ENCODE measurements at regions not wholly inside any gene's neighbourhood (a gene's known extent, or its start where the extent isn't known, plus 50 kb on each side); places are given as distances from the start of the nearest gene placed in this dataset.

DNA sequence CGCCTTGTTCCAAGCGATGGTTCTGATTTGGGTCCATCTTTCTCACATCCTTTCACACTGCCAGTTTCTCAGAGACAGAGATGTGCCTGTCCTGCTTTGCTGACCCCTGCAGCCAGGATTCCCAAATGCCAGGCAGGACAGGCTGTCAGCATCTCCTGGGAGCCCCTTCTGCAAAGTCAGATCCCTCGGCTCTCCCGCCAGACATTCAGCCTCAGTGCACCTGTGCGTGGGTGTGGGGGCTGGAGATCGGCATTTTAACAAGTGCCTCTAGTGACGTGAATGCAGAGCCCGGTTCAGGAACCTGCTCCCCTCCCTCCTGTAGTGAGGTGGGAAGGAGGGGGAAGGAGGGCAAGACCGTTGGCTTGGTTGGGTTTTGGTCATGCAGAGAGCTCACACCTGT lies 108.9 kb upstream of the FGF3 start:
- Histone ChIP-seq H4K20me1 (replicated peaks in 1 of 2; ENCODE audit: control insufficient read depth in 1 of 2, insufficient read depth in 2 of 2, low read length in 2 of 2) (peaks cover 0 to 2% of the 10 kb centered on the region in 2 experiments), H4K91ac (replicated peaks; ENCODE audit: insufficient read length, low read length) (no peak overlapping the region), H2BK12ac (ENCODE audit: low read depth, low read length) (no peak overlapping the region), H2BK120ac (replicated peaks; ENCODE audit: low read depth, low read length) (no peak overlapping the region), H2BK5ac (ENCODE audit: low read depth, low read length) (no peak overlapping the region), H3K23me2 (ENCODE audit: low read depth, low read length) (peaks cover 6% of the 10 kb centered on the region; the same call in 1 of the 2 replicates), H3K56ac (replicated peaks; ENCODE audit: insufficient read length, low read depth, low read length) (no peak overlapping the region), H3K9ac (replicated peaks in 1 of 4; ENCODE audit: extremely low read depth in 1 of 4, low read depth in 3 of 4, low read length in 3 of 4) (no peak overlapping the region), H2AFZ (ENCODE audit: low read length) (no peak overlapping the region), H3K18ac (ENCODE audit: extremely low read depth, low read length) (no peak overlapping the region), H3K23ac (ENCODE audit: insufficient read length) (no peak overlapping the region), H3K9me3 (ENCODE audit: insufficient read depth in 2 of 2, low read depth in 1 of 2, low read length in 1 of 2) (0 out of 4 replicates have a peak, but pooled peaks cover 0 to 2% of the 10 kb centered on the region in 2 experiments), H3K36me3 (ENCODE audit: control insufficient read depth in 2 of 4, insufficient read depth in 4 of 4, low read length in 3 of 4) (no peaks in the 10 kb centered on the region), H3K4me3 (ENCODE audit: extremely low read depth in 1 of 4, insufficient read depth in 2 of 4, low read depth in 3 of 4, low read length in 4 of 4) (no peak overlapping the region), H2BK20ac (ENCODE audit: low read length) (no peak overlapping the region), H3K27me3 (replicated peaks in 1 of 4; ENCODE audit: control insufficient read depth in 3 of 4, extremely low read depth in 1 of 4, insufficient read depth in 3 of 4, low read length in 3 of 4) (peaks cover 0 to 9% (median 2%) of the 10 kb centered on the region in 4 experiments; a peak in 2 of 7 replicates), H3K4ac (replicated peaks; ENCODE audit: insufficient read length, low read depth, low read length) (no peak overlapping the region), H3K4me1 (replicated peaks in 1 of 4; ENCODE audit: control insufficient read depth in 3 of 4, insufficient read depth in 4 of 4, low read length in 3 of 4) (peaks cover 0 to 5% (median 4%) of the 10 kb centered on the region in 4 experiments; a peak in 5 of 7 replicates), H2BK15ac (ENCODE audit: low read length) (no peak overlapping the region), H3K4me2 (ENCODE audit: insufficient read depth in 1 of 2, low read depth in 2 of 2, low read length in 2 of 2) (no peak overlapping the region), H3K79me2 (ENCODE audit: control insufficient read depth in 1 of 2, insufficient read depth in 2 of 2, low read length in 2 of 2) (no peaks in the 10 kb centered on the region), H3K27ac (ENCODE audit: low read depth, low read length) (no peak overlapping the region), H4K8ac (ENCODE audit: extremely low read depth, insufficient read depth, low read length) (no peak overlapping the region), H4K5ac (ENCODE audit: insufficient read length, low read depth, low read length) (no peak overlapping the region), H3K14ac (ENCODE audit: insufficient read length) (no peak overlapping the region), H3K79me1 (ENCODE audit: low read depth, low read length) (no peaks in the 10 kb centered on the region), H2AK5ac (ENCODE audit: low read depth, low read length) (no peak overlapping the region)
- ChIA-PET POLR2A (ENCODE audit: partially characterized antibody) (interaction anchor here (1.5 kb wide), 1 partner anchor 11 kb away, joined by 3 read pairs; no protein-coding TSS in a partner anchor), CTCF (ENCODE audit: partially characterized antibody) (interaction anchor here (0.6 to 4.3 kb wide), 10 partner anchors 9 to 247 kb away, joined by 3 to 27 read pairs (median 6); no protein-coding TSS in a partner anchor)
- WGBS, 2 experiments (ENCODE audit: extremely low coverage in 1 of 2, insufficient coverage in 1 of 2, insufficient read length in 1 of 2, insufficient replicate concordance in 2 of 2, low coverage in 1 of 2, low lambda C conversion rate in 2 of 2, missing lambda C conversion rate in 1 of 2) = 84% methylated on average over 9 of the region's 9 CpGs; no CpG with 5 or more reads in 1 of the 2 experiments
- FAIRE-seq = no peak
- no peak for DNase-seq (ENCODE audit: low read depth in 1 of 2, low spot score in 2 of 2)
- TF ChIP-seq CTBP2 (IDR thresholded peaks at IDR 0.05; ENCODE audit: borderline replicate concordance, insufficient read depth, insufficient read length, low read length) (no peak), RFX5 (IDR thresholded peaks at IDR 0.05; ENCODE audit: borderline replicate concordance, low read depth, low read length) (no peak), SIN3A (conservative IDR thresholded peaks at IDR 0.05 in 1 of 2, IDR thresholded peaks at IDR 0.05 in 1 of 2; ENCODE audit: low read depth in 1 of 2, low read length in 2 of 2) (no peak), SRF (IDR thresholded peaks at IDR 0.05; ENCODE audit: low read depth, low read length) (no peak), SAP30 (IDR thresholded peaks at IDR 0.05; ENCODE audit: insufficient read depth, insufficient replicate concordance, low read length) (no peak)
- TF ChIP-seq, protein P1, sequence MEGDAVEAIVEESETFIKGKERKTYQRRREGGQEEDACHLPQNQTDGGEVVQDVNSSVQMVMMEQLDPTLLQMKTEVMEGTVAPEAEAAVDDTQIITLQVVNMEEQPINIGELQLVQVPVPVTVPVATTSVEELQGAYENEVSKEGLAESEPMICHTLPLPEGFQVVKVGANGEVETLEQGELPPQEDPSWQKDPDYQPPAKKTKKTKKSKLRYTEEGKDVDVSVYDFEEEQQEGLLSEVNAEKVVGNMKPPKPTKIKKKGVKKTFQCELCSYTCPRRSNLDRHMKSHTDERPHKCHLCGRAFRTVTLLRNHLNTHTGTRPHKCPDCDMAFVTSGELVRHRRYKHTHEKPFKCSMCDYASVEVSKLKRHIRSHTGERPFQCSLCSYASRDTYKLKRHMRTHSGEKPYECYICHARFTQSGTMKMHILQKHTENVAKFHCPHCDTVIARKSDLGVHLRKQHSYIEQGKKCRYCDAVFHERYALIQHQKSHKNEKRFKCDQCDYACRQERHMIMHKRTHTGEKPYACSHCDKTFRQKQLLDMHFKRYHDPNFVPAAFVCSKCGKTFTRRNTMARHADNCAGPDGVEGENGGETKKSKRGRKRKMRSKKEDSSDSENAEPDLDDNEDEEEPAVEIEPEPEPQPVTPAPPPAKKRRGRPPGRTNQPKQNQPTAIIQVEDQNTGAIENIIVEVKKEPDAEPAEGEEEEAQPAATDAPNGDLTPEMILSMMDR (IDR thresholded peaks at IDR 0.05; ENCODE audit: control extremely low read depth in 1 of 3, insufficient read depth in 1 of 3, low read depth in 1 of 3, low read length in 3 of 3) = peak in 2 of 3 experiments; percentile 0 to 11; a peak in 2 of 4 replicates
- TF ChIP-seq, protein P2, sequence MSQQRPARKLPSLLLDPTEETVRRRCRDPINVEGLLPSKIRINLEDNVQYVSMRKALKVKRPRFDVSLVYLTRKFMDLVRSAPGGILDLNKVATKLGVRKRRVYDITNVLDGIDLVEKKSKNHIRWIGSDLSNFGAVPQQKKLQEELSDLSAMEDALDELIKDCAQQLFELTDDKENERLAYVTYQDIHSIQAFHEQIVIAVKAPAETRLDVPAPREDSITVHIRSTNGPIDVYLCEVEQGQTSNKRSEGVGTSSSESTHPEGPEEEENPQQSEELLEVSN (IDR thresholded peaks at IDR 0.05) = no peak
